GM21576 (cell line): ENCODE measurements at regions not wholly inside any gene's neighbourhood (a gene's known extent, or its start where the extent isn't known, plus 50 kb on each side); places are given as distances from the start of the nearest gene placed in this dataset.

Experiments
- ATAC-seq: cut with Tn5 transposase; IDR thresholded peaks from one replicate; pipeline ENCODE4 v1.9.1; 2021; ENCODE audit warnings: mild to moderate bottlenecking, moderate library complexity; ENCODE audit not compliant: unreplicated experiment

- no peak for ATAC-seq
Measured at GRCh38 chr2:118622913-118623312, 224.5 kb downstream of the EN1 start.

- ATAC-seq = no peak
Measured at GRCh38 chr2:118622108-118622507, 225.3 kb downstream of the EN1 start.

GRCh38 chr2:118618279-118618678, 229.2 kb downstream of the EN1 start:
- ATAC-seq = no peak

- no peak for ATAC-seq
Measured at GRCh38 chr2:118616432-118616831, 231.0 kb downstream of the EN1 start.

GRCh38 chr2:118614841-118615271, 232.6 kb downstream of the EN1 start:
- ATAC-seq = no peak

- ATAC-seq = no peak
Measured at GRCh38 chr2:118613737-118614136, 233.7 kb downstream of the EN1 start.

GRCh38 chr2:118611691-118612090, 235.8 kb downstream of the EN1 start:
- no peak for ATAC-seq

- ATAC-seq = no peak
Measured at GRCh38 chr2:118609138-118609537, 238.3 kb downstream of the EN1 start.

- no peak for ATAC-seq
Measured at GRCh38 chr2:118607641-118608040, 239.8 kb downstream of the EN1 start.

- ATAC-seq = no peak
Measured at GRCh38 chr2:118604811-118605210, 242.6 kb downstream of the EN1 start.

- ATAC-seq = no peak
Measured at GRCh38 chr2:118604371-118604770, 243.1 kb downstream of the EN1 start.

- ATAC-seq = no peak
Measured at GRCh38 chr2:118599141-118599540, 248.3 kb downstream of the EN1 start.

GRCh38 chr2:118596620-118597019, 250.8 kb downstream of the EN1 start:
- no peak for ATAC-seq

GRCh38 chr2:118593257-118593656, 254.2 kb downstream of the EN1 start:
- ATAC-seq = no peak

- ATAC-seq = no peak
Measured at GRCh38 chr2:118591223-118591622, 256.2 kb downstream of the EN1 start.

- ATAC-seq = no peak
Measured at GRCh38 chr2:118589721-118590120, 257.7 kb downstream of the EN1 start.

- no peak for ATAC-seq
Measured at GRCh38 chr2:118588850-118589249, 258.6 kb downstream of the EN1 start.

GRCh38 chr2:118586312-118586711, 261.1 kb downstream of the EN1 start:
- ATAC-seq = no peak

GRCh38 chr2:118584877-118585276, 262.6 kb downstream of the EN1 start:
- no peak for ATAC-seq

- ATAC-seq = no peak
Measured at GRCh38 chr2:118584062-118584749, 263.2 kb downstream of the EN1 start.

GRCh38 chr2:118582058-118582457, 265.4 kb downstream of the EN1 start:
- no peak for ATAC-seq

- no peak for ATAC-seq
Measured at GRCh38 chr2:118580651-118581050, 266.8 kb downstream of the EN1 start.

- no peak for ATAC-seq
Measured at GRCh38 chr2:118580107-118580506, 267.3 kb downstream of the EN1 start.
